Inflammatory macrophage treated with lipopolysaccharide for 4 hours (primary cell): ENCODE measurements at regions not wholly inside any gene's neighbourhood (a gene's known extent, or its start where the extent isn't known, plus 50 kb on each side); places are given as distances from the start of the nearest gene placed in this dataset.

Experiments
- DNase-seq: peaks from one replicate; pipeline ENCODE4 v3.0.0-alpha.2; 2020

- DNase-seq: no peak
Observed at GRCh38 chr18:41326311-41326710, 628.7 kb upstream of the PIK3C3 start.

GRCh38 chr18:41324934-41325333, 630.1 kb upstream of the PIK3C3 start:
- no peak for DNase-seq

- no peak for DNase-seq
Observed at GRCh38 chr18:41324020-41324791, 630.8 kb upstream of the PIK3C3 start.

GRCh38 chr18:41323044-41323443, 632.0 kb upstream of the PIK3C3 start:
- no peak for DNase-seq

GRCh38 chr18:41320100-41320499, 634.9 kb upstream of the PIK3C3 start:
- no peak for DNase-seq

GRCh38 chr18:41315134-41315533, 639.9 kb upstream of the PIK3C3 start:
- DNase-seq: no peak

- no peak for DNase-seq
Observed at GRCh38 chr18:41311571-41312547, 643.2 kb upstream of the PIK3C3 start.

GRCh38 chr18:41297740-41298139, 657.3 kb upstream of the PIK3C3 start:
- no peak for DNase-seq

- DNase-seq: no peak
Observed at GRCh38 chr18:41269294-41269693, 685.7 kb upstream of the PIK3C3 start.

GRCh38 chr18:41268271-41268670, 686.8 kb upstream of the PIK3C3 start:
- DNase-seq: no peak

- DNase-seq: no peak
Observed at GRCh38 chr18:41266616-41267015, 688.4 kb upstream of the PIK3C3 start.

GRCh38 chr18:41266204-41266603, 688.8 kb upstream of the PIK3C3 start:
- DNase-seq: no peak

GRCh38 chr18:41265047-41265446, 690.0 kb upstream of the PIK3C3 start:
- no peak for DNase-seq

- DNase-seq: no peak
Observed at GRCh38 chr18:41263956-41264355, 691.1 kb upstream of the PIK3C3 start.

GRCh38 chr18:41262688-41263087, 692.3 kb upstream of the PIK3C3 start:
- DNase-seq: no peak

GRCh38 chr18:41244591-41245037, 710.4 kb upstream of the PIK3C3 start:
- no peak for DNase-seq

GRCh38 chr18:41237317-41237716, 717.7 kb upstream of the PIK3C3 start:
- no peak for DNase-seq

- no peak for DNase-seq
Observed at GRCh38 chr18:41231681-41232080, 723.4 kb upstream of the PIK3C3 start.

GRCh38 chr18:41227993-41228392, 727.0 kb upstream of the PIK3C3 start:
- no peak for DNase-seq

GRCh38 chr18:41226911-41227310, 728.1 kb upstream of the PIK3C3 start:
- no peak for DNase-seq

- DNase-seq: no peak
Observed at GRCh38 chr18:41226186-41226585, 728.8 kb upstream of the PIK3C3 start.

- DNase-seq: no peak
Observed at GRCh38 chr18:41216341-41217003, 738.6 kb upstream of the PIK3C3 start.

- DNase-seq: no peak
Observed at GRCh38 chr18:41207706-41208105, 747.3 kb upstream of the PIK3C3 start.
